ENCODE measurements at regions not wholly inside any gene's neighbourhood (a gene's known extent, or its start where the extent isn't known, plus 50 kb on each side); places are given as distances from the start of the nearest gene placed in this dataset.

- DNase-seq: no peak
These were observed 996.1 kb downstream of the PDHA2 start for GRCh38 chr4:96835991-96836390.

DNA sequence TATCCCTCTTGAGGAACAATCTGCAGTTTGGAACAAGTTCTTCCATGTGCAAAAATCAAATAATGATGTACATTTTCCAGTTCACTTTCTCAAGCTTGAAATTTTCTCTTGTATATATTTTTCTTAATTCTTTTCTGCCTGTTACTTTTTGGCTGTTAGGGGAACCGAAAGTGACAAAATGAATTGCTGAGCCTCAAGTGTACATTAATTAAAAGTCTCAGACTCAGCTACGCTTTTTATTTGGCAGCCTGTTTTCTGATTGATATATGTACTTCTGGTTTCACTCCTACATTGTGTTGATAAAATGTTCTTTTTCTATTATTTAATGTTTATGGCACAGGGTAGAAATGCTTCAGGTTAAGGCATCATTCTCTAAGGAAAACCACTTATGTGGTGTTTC, 999.5 kb downstream of the PDHA2 start:
- DNase-seq: no peak

GRCh38 chr4:96841801-96842200, 1001.9 kb downstream of the PDHA2 start:
- no peak for DNase-seq

- DNase-seq: no peak
These were observed 1005.1 kb downstream of the PDHA2 start for GRCh38 chr4:96844858-96845490.

DNA sequence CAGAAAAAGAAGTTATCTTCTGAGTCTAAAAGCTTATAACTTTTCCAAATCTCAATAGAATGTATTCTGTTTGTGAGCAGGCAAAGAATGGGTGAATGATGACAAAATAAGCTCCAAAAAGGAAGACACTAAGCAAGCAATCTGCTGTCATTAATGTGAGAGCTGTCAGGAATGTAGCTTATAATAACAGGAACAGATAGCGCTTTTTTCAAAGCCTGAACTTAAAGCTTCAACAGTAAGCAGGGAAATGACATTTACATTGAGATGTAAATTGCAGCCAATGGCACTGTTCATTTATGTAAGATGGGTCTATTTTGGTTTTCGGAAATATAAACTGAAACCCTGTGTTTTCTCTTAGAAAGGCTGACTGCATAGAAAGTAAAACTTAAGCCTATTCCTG, 1005.9 kb downstream of the PDHA2 start:
- no peak for DNase-seq

DNA sequence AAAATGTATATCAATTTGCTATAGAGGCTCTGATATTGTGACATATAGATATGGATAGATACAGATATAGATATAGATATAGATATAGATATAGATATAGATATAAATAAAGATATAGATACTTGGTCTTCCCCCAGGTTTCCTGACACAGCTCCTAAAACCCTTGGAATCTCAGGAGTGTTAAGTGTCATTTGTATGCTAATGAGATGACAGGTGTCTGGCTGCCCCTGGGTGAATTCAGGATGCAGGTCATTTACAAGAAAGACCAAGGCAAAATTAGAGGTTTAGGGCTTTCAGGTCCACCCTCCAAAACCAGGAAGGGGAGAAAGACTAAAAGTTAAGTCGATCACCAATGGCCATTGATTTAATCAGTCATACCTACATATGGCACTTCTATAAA, 1034.8 kb downstream of the PDHA2 start:
- DNase-seq: no peak

- no peak for DNase-seq
These were observed 1039.6 kb downstream of the PDHA2 start for GRCh38 chr4:96879527-96879926.

DNA sequence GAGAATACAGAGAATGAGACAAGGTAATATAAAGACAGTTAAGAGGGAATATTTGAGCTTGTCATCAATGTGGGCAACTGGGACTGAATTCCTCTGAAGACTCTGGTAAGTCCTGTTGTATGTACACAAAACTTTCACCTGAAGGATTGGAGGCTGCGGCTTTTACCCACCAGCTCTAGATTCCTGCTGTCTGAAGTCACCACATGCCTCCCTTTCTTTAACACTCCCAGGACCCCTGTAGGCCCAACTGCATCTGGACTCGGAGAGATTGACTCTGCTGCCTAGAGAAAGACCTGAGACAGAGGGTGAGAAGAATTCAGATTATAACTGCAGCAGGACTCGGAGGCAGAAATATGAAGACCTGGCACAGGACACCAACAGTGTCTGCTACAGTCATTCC, 1048.0 kb downstream of the PDHA2 start:
- DNase-seq: no peak

- DNase-seq: no peak
These were observed 1054.7 kb downstream of the PDHA2 start for GRCh38 chr4:96894621-96895020.

DNA sequence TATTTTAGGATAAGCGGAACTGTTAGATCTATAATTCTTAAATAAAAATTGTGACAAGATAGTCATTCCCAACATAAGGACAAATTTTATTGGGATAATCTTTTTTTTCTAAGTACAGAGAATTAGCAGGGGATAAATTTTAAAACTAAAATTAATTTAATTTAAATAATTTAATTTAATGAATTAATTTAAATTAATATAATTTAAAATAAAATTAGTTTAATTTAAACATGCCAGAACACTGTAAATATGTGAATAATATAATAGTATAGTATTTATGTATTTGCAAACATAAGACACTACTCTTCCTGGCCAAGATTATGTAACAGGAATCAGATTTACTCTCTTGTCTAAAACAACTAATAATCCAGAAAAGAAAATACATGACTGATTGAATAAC, 1055.9 kb downstream of the PDHA2 start:
- DNase-seq: no peak

DNA sequence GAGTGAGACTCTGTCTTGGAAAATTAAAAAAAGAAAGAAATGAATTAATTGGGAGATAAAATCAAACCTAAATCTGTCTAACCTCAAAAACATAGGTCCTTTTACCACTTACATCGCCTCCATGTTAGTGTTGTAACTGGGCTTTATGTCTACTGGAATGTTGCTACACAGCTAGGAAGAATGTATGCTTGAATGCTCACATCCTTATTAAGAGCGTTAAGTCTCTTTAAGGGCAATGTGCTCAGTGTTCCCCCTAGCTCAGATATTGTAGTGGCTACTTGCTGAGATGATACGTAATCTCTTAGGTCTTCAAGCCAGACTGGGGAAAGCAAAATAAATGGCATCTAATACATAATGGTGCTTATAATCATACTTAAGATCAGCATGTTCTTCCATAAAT, 1072.8 kb downstream of the PDHA2 start:
- DNase-seq: peak in 1 of 2 experiments; percentile 31

DNA sequence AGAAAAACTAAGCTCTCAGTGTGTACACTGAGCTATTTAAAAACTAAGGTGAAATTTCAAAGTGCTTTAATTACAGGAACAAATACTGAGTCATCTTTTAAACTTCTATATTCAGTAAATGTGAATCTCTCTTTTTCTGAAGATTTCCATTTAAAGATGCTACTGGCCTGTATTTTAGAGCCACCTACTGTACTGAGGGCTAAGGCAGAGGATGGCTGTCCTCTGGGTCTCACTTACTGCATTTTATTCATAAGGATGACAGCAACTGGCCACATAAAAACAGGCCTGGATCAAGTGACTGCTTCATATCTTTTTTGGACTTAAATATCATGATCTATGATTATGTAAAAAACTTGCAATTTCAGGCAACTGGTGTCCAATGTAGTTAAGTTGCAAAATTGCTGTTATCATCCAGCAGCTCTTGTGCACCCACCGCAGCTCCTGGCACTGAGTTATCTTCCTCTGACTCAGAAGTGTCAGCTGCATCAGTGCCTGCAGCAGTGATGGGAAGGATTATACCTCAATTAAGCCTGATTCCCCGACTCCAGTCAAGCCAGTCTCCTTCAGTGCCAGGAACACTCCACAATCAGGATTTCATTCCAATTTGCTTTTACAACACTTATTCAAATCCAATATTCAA, 1073.7 kb downstream of the PDHA2 start:
- DNase-seq: peak in 1 of 2 experiments; percentile 39

DNA sequence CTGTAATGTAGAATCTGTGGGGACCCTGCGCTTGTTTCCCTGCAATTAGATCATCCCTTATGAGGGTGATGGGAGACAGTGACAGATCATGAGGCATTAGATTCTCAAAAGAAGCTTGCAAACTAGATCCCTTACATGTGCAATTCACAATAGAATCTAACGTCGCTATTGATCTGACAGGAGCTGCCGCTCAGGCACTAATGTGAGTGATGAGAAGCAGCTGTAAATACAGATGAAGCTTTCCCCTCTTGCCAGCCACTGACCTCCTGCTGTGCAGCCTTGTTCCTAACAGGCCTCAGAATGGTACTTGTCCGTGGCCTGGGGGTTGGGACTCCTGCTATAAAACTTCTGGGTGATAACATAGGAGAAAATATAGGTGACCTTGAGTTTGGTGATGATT, 1076.8 kb downstream of the PDHA2 start:
- peak in 1 of 2 experiments; percentile 61 for DNase-seq

DNA sequence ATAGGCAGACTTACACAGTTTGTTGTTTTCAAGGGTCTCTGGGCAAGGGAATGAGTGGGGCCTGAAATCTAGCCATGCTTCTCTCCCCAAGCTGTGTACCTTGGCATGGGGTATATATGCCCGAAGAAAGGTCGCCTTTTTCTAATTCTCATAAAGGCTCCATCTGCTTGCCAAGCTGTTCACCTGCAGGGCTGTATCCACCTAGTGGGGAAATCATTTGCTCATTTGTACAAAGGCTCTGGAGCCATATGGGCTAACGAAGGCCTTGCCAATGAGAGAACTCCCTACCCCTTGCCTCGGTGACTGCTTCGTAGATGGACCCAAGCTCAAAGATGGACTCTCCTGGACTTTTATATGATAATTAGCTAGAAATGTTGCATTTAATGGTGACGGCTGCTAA, 1097.0 kb downstream of the PDHA2 start:
- DNase-seq: peak; percentile 36 to 76

DNA sequence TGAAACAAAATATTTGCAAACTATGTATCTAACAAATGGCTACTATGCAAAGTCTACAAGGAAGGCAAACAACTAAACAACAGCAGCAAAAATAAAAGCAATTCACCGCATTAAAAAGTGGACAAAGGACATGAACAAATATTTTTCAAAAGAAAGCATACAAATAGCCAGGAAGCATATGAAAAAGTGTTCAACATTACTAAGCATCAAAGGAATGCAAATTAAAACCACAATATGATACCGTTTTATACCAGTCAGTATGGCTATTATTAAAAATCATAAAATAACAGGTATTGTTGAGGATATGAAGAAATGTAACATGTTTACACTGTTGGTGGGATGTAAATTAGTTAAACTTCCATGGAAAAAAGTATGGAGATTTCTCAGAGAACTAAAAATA, 1106.7 kb downstream of the PDHA2 start:
- DNase-seq: no peak

DNA sequence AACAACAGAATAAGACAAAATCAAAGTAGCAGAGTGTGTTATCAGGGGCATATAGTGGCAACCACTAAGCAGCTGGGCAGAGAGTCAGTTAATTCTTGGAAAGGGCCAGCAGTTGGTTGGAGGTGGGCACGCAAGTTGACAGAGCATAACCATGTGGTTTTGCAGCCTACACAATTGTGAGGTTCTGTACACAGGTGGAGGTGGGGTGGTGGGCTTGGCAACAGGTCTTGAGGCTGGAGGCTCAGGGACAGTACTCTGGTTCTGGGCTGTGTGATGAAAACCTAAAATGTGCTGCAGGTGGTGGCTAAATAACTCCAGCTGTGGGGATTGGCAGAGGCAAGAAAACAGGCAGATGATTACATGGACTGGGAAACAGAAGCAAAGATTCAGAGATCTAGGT, 1112.7 kb downstream of the PDHA2 start:
- no peak for DNase-seq

- no peak for DNase-seq
These were observed 1115.3 kb downstream of the PDHA2 start for GRCh38 chr4:96955226-96955625.

GRCh38 chr4:96955691-96956090, 1115.8 kb downstream of the PDHA2 start:
- DNase-seq: no peak

GRCh38 chr4:96969455-96969854, 1129.6 kb downstream of the PDHA2 start:
- DNase-seq: no peak

GRCh38 chr4:96972920-96973319, 1133.0 kb downstream of the PDHA2 start:
- no peak for DNase-seq

- DNase-seq: no peak
These were observed 1134.4 kb downstream of the PDHA2 start for GRCh38 chr4:96974295-96974694.

- no peak for DNase-seq
These were observed 1143.9 kb downstream of the PDHA2 start for GRCh38 chr4:96983830-96984229.

GRCh38 chr4:96986816-96987215, 1146.9 kb downstream of the PDHA2 start:
- no peak for DNase-seq

GRCh38 chr4:96991083-96991482, 1151.2 kb downstream of the PDHA2 start:
- no peak for DNase-seq

- DNase-seq: no peak
These were observed 1150.8 kb downstream of the STPG2 start for GRCh38 chr4:96992443-96992842.
